Erythroblast (primary cell): ENCODE measurements at regions not wholly inside any gene's neighbourhood (a gene's known extent, or its start where the extent isn't known, plus 50 kb on each side); places are given as distances from the start of the nearest gene placed in this dataset.
"Not testable (repeated sequence)": the region's sequence is repeated elsewhere in the genome, so short reads cannot be mapped to it uniquely, and the experiment has no call there.

Experiments
- DNase-seq, 2 experiments: peaks; one replicate each; lab custom pipeline; 2025; lab: John Stamatoyannopoulos, UW
- GATA1 ChIP-seq: IDR thresholded peaks from 2 replicates; pipeline ENCODE4 v1.6.1; 2011; ENCODE audit warnings: low read depth, mild to moderate bottlenecking, control low read depth, low read length, moderate library complexity
- POLR2A ChIP-seq: IDR thresholded peaks from 2 replicates; pipeline ENCODE4 v1.6.1; 2011; ENCODE audit warnings: mild to moderate bottlenecking, low read length

DNA sequence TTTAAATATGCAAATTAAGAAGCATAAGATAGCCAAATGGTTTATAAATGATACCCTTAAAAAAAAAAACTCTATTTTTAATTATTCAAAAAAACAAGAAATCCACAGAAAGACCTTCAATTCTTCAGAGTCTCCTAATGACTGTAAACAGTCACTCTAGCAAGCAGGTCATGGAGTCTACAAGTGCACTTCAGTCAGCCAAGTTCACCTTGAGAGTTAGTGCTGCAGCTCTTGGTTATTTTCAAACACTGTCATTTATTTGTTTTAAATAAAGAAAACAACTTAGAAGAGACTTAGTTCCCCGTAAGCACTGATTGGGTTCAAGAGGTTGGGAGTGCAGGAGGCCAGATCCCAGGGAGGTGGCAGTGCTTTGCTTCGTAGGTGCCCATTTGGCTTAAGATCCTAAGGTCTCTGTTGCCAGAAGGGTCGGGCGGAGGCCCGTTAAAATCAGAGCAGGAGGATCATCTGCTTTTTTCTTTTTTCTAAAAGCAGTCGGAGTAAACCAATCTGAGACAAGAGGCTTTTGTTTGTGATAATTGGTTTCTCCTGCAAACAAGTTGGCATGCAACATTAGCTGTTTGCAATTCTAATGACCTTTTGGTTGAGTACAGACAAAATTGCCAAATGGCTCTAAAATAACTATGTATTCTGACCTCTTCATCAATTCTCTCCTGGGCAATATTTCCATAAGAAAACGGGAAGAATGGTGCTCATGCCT lies 86.4 kb upstream of the ELMO1 start:
- no peak for DNase-seq
- no peak for TF ChIP-seq POLR2A
- no peak for TF ChIP-seq GATA1

DNA sequence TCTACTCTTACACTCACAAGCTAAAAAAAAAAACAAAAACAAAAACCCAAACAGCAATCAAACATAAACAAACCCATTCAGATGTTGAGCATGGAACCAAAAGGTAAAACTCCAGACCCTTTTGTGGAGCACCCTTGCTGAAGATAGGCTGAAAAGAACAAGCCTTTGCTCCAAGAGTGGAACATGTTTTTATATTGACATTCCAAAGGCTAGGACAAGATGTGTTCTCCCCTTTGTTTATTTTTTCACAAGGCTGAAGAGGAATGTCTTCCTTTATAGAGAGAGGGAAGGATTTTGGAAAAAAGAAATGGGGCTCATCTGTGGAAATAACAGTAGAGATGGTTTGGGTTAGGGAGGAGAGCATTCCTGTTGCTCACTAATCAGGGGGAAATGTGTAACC lies 87.2 kb upstream of the ELMO1 start:
- DNase-seq: no peak
- TF ChIP-seq GATA1 (no peak), POLR2A (no peak)

DNA sequence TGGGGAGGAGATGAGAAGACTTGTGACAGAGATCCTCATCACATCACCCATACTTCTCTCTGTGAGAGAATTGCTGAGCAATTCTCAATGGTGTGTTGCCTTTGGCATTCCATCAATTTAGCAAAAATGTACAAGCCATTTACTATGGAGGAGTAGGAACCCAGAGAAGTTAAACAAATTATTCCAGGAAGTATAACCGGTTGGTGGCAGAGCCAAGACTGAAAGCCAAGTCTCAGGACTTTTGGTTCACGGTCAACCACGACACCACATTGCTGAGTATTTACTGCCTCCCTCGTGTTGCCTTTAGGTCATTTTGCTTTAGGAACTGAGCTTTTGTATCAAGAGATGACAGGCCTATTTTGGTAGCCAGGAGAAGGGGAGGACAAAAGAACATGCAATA lies 88.0 kb upstream of the ELMO1 start:
- no peak for DNase-seq
- TF ChIP-seq POLR2A: no peak
- TF ChIP-seq GATA1: no peak

DNA sequence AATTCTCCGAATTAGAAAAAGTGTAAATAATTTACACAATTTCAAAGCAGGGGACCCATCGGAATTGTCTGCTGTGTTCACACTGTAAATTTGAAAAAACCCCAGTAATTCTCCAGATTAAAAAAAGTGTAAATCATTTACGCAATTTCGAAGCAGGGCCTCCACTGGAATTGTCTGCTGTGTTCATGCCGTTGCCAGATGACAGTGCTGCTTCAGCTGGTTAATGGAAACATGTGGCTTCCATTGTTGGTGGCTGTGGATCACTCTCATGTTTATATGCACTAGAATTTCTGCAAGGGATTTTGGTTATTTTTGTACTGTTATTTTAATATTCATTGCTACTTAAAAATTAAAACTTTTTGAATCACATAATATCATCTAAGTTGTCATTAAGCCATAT lies 88.8 kb upstream of the ELMO1 start:
- DNase-seq: no peak
- TF ChIP-seq GATA1 (no peak), POLR2A (no peak)

DNA sequence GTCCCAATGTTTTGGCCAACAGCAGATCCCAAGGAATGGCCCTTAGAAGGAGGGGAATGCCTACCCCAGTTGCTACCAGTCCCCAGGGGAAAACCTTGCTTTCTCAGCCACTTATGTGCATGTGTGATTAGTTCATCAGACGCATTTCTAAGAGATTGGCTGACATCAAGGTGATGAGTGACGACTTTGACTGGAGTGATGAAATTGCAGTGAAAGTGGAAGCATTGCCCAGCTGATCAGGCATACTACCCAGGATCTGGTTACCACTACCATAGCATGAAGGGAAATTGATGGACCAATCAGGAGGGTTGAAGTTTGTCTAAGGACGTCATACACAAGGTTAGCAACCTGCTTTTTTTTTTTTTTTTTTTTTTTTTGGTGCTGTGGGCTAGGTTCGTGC lies 90.3 kb upstream of the ELMO1 start:
- DNase-seq: no peak
- TF ChIP-seq GATA1 (no peak), POLR2A (no peak)

DNA sequence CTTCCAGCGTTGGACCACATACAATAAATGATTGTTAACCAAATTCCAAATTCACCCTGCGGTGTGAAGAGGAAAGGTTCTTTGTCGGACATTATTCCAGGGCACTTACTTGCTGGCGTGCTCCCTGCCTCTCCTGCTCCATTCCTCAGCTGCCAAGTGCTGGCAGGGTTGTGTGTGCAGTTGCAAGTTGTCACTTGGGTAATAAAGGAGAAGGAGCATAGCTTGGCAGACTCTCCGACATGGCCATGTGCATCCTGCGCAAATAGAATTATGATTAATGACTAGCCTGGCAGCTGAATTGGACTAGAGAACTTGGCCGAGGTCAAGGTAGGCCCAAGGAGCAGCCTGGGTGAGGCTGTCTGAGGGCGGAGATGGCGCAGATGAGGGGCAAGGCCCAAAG lies 92.3 kb upstream of the ELMO1 start:
- no peak for TF ChIP-seq GATA1
- no peak for TF ChIP-seq POLR2A
- no peak for DNase-seq

DNA sequence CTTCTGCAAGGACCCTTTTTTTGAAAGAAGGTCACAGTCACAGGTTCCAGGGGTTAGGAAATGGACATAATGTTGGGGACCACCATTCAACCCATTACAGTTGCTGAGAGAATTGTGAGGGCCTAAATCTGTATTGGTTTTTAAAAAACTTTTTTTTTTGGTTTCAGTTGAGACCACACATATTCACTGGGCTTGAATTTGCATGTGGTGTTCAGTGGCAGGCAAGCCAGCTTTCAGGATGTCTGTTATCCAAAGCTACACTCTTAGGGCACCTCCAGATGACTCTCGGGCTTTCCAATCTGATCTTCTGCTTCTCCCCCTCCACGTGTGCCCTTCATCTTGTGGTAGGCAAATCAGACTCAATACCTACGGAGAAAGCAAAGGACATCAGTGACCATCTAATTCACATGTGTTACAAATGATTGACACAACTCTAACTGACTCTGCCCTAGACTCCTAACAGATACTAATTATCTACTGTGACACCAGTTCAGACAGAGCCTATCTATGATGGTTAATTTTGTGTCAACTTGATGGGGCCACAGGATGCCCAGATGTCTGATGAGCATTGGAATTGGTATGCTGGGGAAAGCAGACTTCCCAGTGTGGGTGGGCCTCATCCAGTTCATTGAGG lies 93.3 kb upstream of the ELMO1 start:
- DNase-seq: peak in 1 of 2 experiments; percentile 4
- TF ChIP-seq POLR2A: no peak
- no peak for TF ChIP-seq GATA1

DNA sequence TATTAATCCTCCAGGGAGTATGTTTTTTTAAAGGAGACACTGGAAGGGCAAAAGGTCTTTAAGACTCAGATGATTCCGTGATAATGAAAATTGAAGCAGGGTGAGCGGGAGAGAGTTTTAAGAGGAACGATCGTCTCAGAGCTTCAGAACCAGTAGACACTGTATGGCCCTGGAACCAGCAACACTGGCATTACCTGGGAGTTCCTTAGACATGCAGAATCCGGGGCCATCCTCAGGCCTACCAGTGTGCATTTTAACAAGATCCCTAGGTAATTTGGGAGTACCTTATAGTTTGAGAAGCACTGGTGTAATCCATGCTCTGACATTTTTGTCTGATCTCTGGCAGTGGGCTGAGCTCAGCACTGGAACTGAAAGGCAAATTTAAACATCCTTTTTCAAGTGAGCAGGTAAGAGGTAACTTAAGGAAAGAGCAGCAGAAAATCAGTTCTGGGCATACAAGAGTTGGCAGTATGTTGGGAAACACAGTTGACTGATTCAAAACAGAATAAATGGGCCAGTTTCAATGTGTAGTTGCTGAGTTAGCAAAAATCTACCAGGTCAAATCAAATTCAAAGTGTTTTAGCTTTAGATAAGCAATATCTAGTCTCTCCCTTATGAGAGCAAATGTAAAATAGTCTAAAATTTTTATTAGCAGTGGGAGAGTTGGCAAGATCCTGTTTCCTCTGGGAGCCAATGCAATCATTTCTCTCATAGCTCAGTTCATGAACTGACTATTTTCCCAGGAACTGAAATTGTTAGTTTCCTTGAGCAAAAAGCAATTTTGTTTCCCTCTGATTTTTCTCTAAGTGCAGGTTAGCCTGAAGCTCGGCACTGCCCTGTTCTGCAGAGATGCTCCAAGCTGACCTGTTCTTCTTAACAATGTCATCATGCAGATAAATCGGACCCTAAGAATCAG lies 97.2 kb upstream of the ELMO1 start:
- no peak for TF ChIP-seq POLR2A
- no peak for TF ChIP-seq GATA1

DNA sequence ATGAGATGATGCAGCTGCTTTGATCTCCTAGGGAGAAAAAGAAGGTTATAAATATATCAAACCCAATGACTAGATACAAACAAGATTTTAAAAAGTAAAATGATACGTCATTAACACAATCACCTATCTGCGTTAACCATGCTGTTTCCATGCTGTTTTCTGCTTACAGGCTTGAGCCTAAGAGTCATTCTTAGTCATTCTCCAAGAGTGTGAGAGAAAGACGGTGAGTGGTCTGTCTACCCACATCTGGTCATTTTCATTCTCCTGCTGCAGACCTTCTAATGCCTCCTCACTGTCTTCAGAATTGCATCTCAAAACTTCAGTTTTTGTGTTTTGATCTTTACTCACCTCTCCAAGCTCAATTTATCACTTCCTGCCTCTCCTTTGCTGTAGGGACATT lies 98.0 kb upstream of the ELMO1 start:
- TF ChIP-seq GATA1 (no peak), POLR2A (no peak)
- DNase-seq: no peak

More for the DNA sequence above, 97.2 kb upstream of the ELMO1 start:
- no peak for DNase-seq

DNA sequence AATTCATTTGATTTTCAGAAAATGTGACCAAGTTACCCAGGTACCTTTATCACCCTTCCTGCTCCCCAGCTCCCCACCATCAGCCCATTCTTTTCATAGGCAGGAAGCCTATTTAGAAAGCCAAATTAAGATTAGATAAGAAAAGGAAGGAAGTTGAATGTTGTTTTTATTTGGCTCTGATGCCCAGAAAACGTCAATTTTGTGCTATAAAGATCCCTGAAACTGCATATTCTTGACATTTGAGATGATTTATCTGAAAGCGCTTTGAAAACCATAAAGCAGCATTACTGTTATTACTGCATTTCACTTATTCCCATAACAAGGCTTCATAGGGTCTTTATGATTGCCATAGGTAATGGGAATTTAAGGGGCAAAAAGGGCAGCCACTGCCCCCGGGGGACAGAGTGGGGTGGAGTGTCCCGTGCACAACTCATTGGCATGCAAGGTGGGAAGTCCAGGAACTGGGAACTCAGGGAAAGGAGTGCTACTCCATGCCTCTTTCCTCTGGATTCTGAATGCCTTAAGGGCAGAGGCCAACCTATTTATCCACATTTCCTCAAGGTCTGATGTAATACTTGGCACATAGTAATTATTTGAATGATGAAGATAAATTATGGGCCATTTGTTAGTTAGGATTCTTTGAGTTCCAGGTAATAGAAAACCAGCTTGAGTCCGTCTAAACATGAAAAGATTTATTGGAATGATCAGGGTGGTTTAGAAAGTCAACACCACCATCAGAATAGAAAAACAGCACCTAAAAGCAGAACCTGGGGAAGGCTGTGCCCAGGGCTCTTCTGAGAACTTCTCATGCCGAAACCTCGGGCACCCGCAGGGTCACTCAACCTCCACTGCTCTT lies 100.6 kb upstream of the ELMO1 start:
- no peak for DNase-seq
- no peak for TF ChIP-seq GATA1
- no peak for TF ChIP-seq POLR2A

DNA sequence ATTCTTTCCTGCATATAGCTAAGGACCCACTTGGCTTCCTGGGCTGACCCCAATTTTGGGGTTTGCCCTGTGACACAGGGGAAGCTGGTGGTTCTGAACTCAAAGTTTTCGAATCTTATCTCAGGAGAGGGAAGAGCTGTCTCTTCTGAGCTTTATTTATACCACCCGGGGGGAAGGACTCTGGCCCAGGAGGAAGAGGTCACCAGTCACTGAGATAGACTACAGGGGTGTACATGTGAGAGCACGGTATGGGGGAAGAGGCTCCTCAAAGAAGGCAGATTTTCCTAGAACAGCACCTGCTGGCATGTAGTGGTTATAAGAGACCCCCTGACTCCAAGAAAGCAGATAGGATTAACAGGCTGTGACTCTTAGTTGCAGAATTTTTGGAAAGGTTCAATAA lies 101.8 kb upstream of the ELMO1 start:
- no peak for TF ChIP-seq GATA1
- TF ChIP-seq POLR2A: no peak
- DNase-seq: no peak

DNA sequence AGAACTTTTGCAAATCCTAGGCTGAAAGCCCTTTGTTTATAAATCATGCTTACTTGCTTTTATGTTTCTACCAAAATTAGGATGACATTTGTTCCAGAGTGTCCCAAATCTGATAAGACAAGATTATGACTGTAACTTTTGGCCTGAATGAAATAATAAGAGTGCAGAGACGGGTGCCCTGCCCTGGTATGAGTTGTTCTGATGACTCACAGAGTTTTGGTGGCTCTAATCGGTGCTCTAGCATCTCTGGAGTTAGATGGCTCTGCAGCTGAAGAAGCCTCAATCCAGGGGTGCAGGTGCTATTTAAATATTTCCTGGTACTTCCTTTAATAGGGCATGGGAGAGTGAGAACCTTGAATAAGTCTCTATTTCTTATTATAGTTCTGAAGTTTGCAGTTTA lies 102.2 kb upstream of the ELMO1 start:
- no peak for DNase-seq
- no peak for TF ChIP-seq GATA1

DNA sequence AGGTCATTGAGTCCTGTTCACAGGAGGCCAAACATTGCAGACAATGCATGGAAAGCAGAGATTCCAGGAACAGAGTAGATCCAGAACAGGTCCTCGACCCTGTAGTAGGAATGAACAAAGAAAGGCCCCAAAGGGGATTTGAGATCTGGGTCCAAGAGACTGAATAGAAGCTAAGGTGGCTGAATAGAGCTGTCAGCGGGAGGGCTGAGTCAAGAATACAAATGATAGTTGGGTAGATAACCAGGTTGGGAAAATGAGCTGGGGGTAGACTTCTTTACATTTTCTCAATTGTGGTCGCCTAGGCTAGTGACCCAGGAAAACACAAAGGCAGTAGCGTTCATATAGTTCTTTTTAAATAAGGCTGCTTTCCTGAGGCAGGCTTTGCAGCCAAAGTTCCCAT lies 103.4 kb upstream of the ELMO1 start:
- TF ChIP-seq POLR2A (no peak), GATA1 (no peak)

DNA sequence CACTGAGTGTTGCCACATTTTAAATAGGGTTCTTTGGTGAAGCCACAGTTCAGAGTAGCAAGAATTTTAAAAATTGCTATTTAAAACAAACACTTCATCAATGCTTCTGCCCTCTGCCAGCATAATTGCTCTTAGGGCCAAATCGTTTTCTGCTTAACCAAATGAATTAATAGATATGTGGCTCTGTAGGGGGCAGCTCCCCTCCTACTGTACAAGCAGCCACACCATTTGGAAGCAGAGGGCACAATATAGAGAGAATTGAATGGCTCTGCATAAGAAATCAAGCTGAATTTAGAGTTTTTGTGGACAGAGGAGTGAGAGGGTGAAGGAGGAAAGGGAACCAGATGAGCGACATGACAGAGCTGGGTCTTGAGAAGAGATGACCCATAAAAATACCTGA lies 103.8 kb upstream of the ELMO1 start:
- not testable (repeated sequence) for DNase-seq

More for the DNA sequence above, 103.4 kb upstream of the ELMO1 start:
- no peak for DNase-seq
